HG02642 (cell line): ENCODE measurements at regions not wholly inside any gene's neighbourhood (a gene's known extent, or its start where the extent isn't known, plus 50 kb on each side); places are given as distances from the start of the nearest gene placed in this dataset.

Experiments
- ATAC-seq: cut with Tn5 transposase; IDR thresholded peaks from one replicate; pipeline ENCODE4 v1.9.1; 2021; ENCODE audit warnings: mild to moderate bottlenecking; ENCODE audit not compliant: unreplicated experiment, poor library complexity

GRCh38 chr3:68176600-68176999 lies 522.2 kb upstream of the SUCLG2 start:
- ATAC-seq = no peak

- ATAC-seq = no peak
Measured at GRCh38 chr3:68173012-68173634, 518.7 kb upstream of the SUCLG2 start.

GRCh38 chr3:68172039-68172438 lies 517.6 kb upstream of the SUCLG2 start:
- ATAC-seq = no peak

- ATAC-seq = no peak
Measured at GRCh38 chr3:68163968-68164367, 509.6 kb upstream of the SUCLG2 start.

GRCh38 chr3:68163062-68163461 lies 508.6 kb upstream of the SUCLG2 start:
- ATAC-seq = no peak

- no peak for ATAC-seq
Measured at GRCh38 chr3:68162644-68163043, 508.2 kb upstream of the SUCLG2 start.

GRCh38 chr3:68151359-68151758 lies 496.9 kb upstream of the SUCLG2 start:
- no peak for ATAC-seq

- ATAC-seq = no peak
Measured at GRCh38 chr3:68148447-68148846, 494.0 kb upstream of the SUCLG2 start.

- ATAC-seq = no peak
Measured at GRCh38 chr3:68142441-68142840, 488.0 kb upstream of the SUCLG2 start.

GRCh38 chr3:68139897-68140296 lies 485.5 kb upstream of the SUCLG2 start:
- ATAC-seq = no peak

GRCh38 chr3:68136411-68136810 lies 482.0 kb upstream of the SUCLG2 start:
- ATAC-seq = no peak

GRCh38 chr3:68135067-68135466 lies 480.7 kb upstream of the SUCLG2 start:
- ATAC-seq = no peak

GRCh38 chr3:68129065-68129464 lies 474.7 kb upstream of the SUCLG2 start:
- no peak for ATAC-seq

GRCh38 chr3:68123231-68123630 lies 468.8 kb upstream of the SUCLG2 start:
- ATAC-seq = no peak

GRCh38 chr3:68121287-68121686 lies 466.9 kb upstream of the SUCLG2 start:
- no peak for ATAC-seq

GRCh38 chr3:68116580-68116979 lies 462.2 kb upstream of the SUCLG2 start:
- no peak for ATAC-seq

GRCh38 chr3:68103811-68104210 lies 449.4 kb upstream of the SUCLG2 start:
- no peak for ATAC-seq

GRCh38 chr3:68090571-68090970 lies 436.2 kb upstream of the SUCLG2 start:
- no peak for ATAC-seq

- ATAC-seq = no peak
Measured at GRCh38 chr3:68089572-68090011, 435.2 kb upstream of the SUCLG2 start.

- no peak for ATAC-seq
Measured at GRCh38 chr3:68088636-68089035, 434.2 kb upstream of the SUCLG2 start.

- ATAC-seq = no peak
Measured at GRCh38 chr3:68088216-68088615, 433.8 kb upstream of the SUCLG2 start.

GRCh38 chr3:68072062-68072461 lies 417.6 kb upstream of the SUCLG2 start:
- no peak for ATAC-seq

GRCh38 chr3:68070186-68070585 lies 415.8 kb upstream of the SUCLG2 start:
- ATAC-seq = no peak
